ENCODE measurements at regions not wholly inside any gene's neighbourhood (a gene's known extent, or its start where the extent isn't known, plus 50 kb on each side); places are given as distances from the start of the nearest gene placed in this dataset.

GRCh38 chr2:37788602-37789209 lies 117.3 kb upstream of the CDC42EP3 start:
- intact Hi-C loops (cut with DNase I): no loop called here
- DNase-seq (no peak), ATAC-seq (ENCODE audit: low FRiP score) (no peak)
- Histone ChIP-seq H3K9me3 (ENCODE audit: control insufficient read depth, low read length) (peaks cover 4% of the 10 kb centered on the region), H3K4me1 (ENCODE audit: control insufficient read depth in 1 of 2, insufficient read depth in 2 of 2, low read length in 2 of 2) (no peaks in the 10 kb centered on the region), H3K27ac (ENCODE audit: low read depth in 1 of 2, low read length in 2 of 2) (no peak overlapping the region), H3K27me3 (ENCODE audit: control insufficient read depth in 1 of 2, insufficient read depth in 2 of 2, low read length in 1 of 2) (no peaks in the 10 kb centered on the region), H3K36me3 (ENCODE audit: control insufficient read depth in 1 of 2, insufficient read depth in 2 of 2, low read length in 1 of 2) (no peaks in the 10 kb centered on the region), H3K4me3 (ENCODE audit: low read length in 2 of 2) (no peak overlapping the region)

GRCh38 chr2:37790019-37790418 lies 118.6 kb upstream of the CDC42EP3 start:
- Histone ChIP-seq H3K36me3 (ENCODE audit: control insufficient read depth in 1 of 2, insufficient read depth in 2 of 2, low read length in 1 of 2) (no peaks in the 10 kb centered on the region), H3K27ac (ENCODE audit: low read depth in 1 of 2, low read length in 2 of 2) (no peak overlapping the region), H3K4me3 (ENCODE audit: low read length in 2 of 2) (no peak overlapping the region), H3K9me3 (ENCODE audit: control insufficient read depth, low read length) (peaks cover 4% of the 10 kb centered on the region), H3K4me1 (ENCODE audit: control insufficient read depth in 1 of 2, insufficient read depth in 2 of 2, low read length in 2 of 2) (no peaks in the 10 kb centered on the region), H3K27me3 (ENCODE audit: control insufficient read depth in 1 of 2, insufficient read depth in 2 of 2, low read length in 1 of 2) (no peaks in the 10 kb centered on the region)
- DNase-seq: no peak
- intact Hi-C loops (cut with DNase I): loop anchor here in 1 of 2 donors (10.0 kb wide), 1 partner anchor 45 kb away; no protein-coding TSS in a partner anchor
- 83 to 90% methylated on average over 2 of the region's 2 CpGs for WGBS, 2 donors
- ATAC-seq (ENCODE audit: low FRiP score): no peak

- ATAC-seq (ENCODE audit: low FRiP score): no peak
- H3K27me3 ChIP-seq (ENCODE audit: control insufficient read depth in 1 of 2, insufficient read depth in 2 of 2, low read length in 1 of 2): no peaks in the 10 kb centered on the region
- intact Hi-C loops (cut with DNase I): loop anchor here in 1 of 2 donors (10.0 kb wide), 1 partner anchor 46 kb away; no protein-coding TSS in a partner anchor
- H3K9me3 ChIP-seq (ENCODE audit: control insufficient read depth, low read length): peaks cover 4% of the 10 kb centered on the region
- no peak overlapping the region for H3K27ac ChIP-seq (ENCODE audit: low read depth in 1 of 2, low read length in 2 of 2)
- WGBS, 2 donors: 77 to 96% methylated on average over 3 of the region's 3 CpGs
- H3K4me3 ChIP-seq (ENCODE audit: low read length in 2 of 2): no peak overlapping the region
- no peak for DNase-seq
- H3K4me1 ChIP-seq (ENCODE audit: control insufficient read depth in 1 of 2, insufficient read depth in 2 of 2, low read length in 2 of 2): peaks cover 0 to 4% of the 10 kb centered on the region in 2 donors
- no peaks in the 10 kb centered on the region for H3K36me3 ChIP-seq (ENCODE audit: control insufficient read depth in 1 of 2, insufficient read depth in 2 of 2, low read length in 1 of 2)
These were observed 119.0 kb upstream of the CDC42EP3 start for GRCh38 chr2:37790462-37790861.

- no peak for DNase-seq
- H3K27me3 ChIP-seq (ENCODE audit: control insufficient read depth in 1 of 2, insufficient read depth in 2 of 2, low read length in 1 of 2): no peaks in the 10 kb centered on the region
- H3K27ac ChIP-seq (ENCODE audit: low read depth in 1 of 2, low read length in 2 of 2): no peak overlapping the region
- 85% methylated on average over 1 of the region's 1 CpG for WGBS, 2 donors
- no peaks in the 10 kb centered on the region for H3K36me3 ChIP-seq (ENCODE audit: control insufficient read depth in 1 of 2, insufficient read depth in 2 of 2, low read length in 1 of 2)
- peaks cover 2% of the 10 kb centered on the region for H3K9me3 ChIP-seq (ENCODE audit: control insufficient read depth, low read length)
- H3K4me3 ChIP-seq (ENCODE audit: low read length in 2 of 2): no peak overlapping the region
- peaks cover 4 to 5% of the 10 kb centered on the region in 2 donors for H3K4me1 ChIP-seq (ENCODE audit: control insufficient read depth in 1 of 2, insufficient read depth in 2 of 2, low read length in 2 of 2)
- ATAC-seq (ENCODE audit: low FRiP score): no peak
- intact Hi-C loops (cut with DNase I): loop anchor here in 1 of 2 donors (10.0 kb wide), 1 partner anchor 48 kb away; no protein-coding TSS in a partner anchor
These were observed 120.9 kb upstream of the CDC42EP3 start for GRCh38 chr2:37792366-37792765.

- Histone ChIP-seq H3K27ac (ENCODE audit: low read depth in 1 of 2, low read length in 2 of 2) (no peak overlapping the region), H3K36me3 (ENCODE audit: control insufficient read depth in 1 of 2, insufficient read depth in 2 of 2, low read length in 1 of 2) (no peaks in the 10 kb centered on the region), H3K9me3 (ENCODE audit: control insufficient read depth, low read length) (peaks cover 2% of the 10 kb centered on the region), H3K27me3 (ENCODE audit: control insufficient read depth in 1 of 2, insufficient read depth in 2 of 2, low read length in 1 of 2) (no peaks in the 10 kb centered on the region), H3K4me1 (ENCODE audit: control insufficient read depth in 1 of 2, insufficient read depth in 2 of 2, low read length in 2 of 2) (peaks cover 4 to 5% of the 10 kb centered on the region in 2 donors), H3K4me3 (ENCODE audit: low read length in 2 of 2) (no peak overlapping the region)
- WGBS, 2 donors: 90 to 96% methylated on average over 1 of the region's 1 CpG
- DNase-seq (no peak), ATAC-seq (ENCODE audit: low FRiP score) (no peak)
- intact Hi-C loops (cut with DNase I): loop anchor here in 1 of 2 donors (10.0 kb wide), 1 partner anchor 48 kb away; no protein-coding TSS in a partner anchor
These were observed 121.6 kb upstream of the CDC42EP3 start for GRCh38 chr2:37793004-37793403.

GRCh38 chr2:37794717-37795116 lies 123.3 kb upstream of the CDC42EP3 start:
- H3K4me1 ChIP-seq (ENCODE audit: control insufficient read depth in 1 of 2, insufficient read depth in 2 of 2, low read length in 2 of 2): peaks cover 5 to 11% of the 10 kb centered on the region in 2 donors
- H3K9me3 ChIP-seq (ENCODE audit: control insufficient read depth, low read length): no peaks in the 10 kb centered on the region
- intact Hi-C loops (cut with DNase I): loop anchor here in 1 of 2 donors (10.0 kb wide), 1 partner anchor 50 kb away; no protein-coding TSS in a partner anchor
- no peaks in the 10 kb centered on the region for H3K36me3 ChIP-seq (ENCODE audit: control insufficient read depth in 1 of 2, insufficient read depth in 2 of 2, low read length in 1 of 2)
- H3K27me3 ChIP-seq (ENCODE audit: control insufficient read depth in 1 of 2, insufficient read depth in 2 of 2, low read length in 1 of 2): no peaks in the 10 kb centered on the region
- H3K27ac ChIP-seq (ENCODE audit: low read depth in 1 of 2, low read length in 2 of 2): peak overlapping the region in 1 of 2 donors; percentile 22
- DNase-seq: no peak
- peak; percentile 47 for ATAC-seq (ENCODE audit: low FRiP score)
- no peak overlapping the region for H3K4me3 ChIP-seq (ENCODE audit: low read length in 2 of 2)

GRCh38 chr2:37795456-37795855 lies 124.0 kb upstream of the CDC42EP3 start:
- DNase-seq (no peak), ATAC-seq (ENCODE audit: low FRiP score) (no peak)
- Histone ChIP-seq H3K27me3 (ENCODE audit: control insufficient read depth in 1 of 2, insufficient read depth in 2 of 2, low read length in 1 of 2) (no peaks in the 10 kb centered on the region), H3K36me3 (ENCODE audit: control insufficient read depth in 1 of 2, insufficient read depth in 2 of 2, low read length in 1 of 2) (no peaks in the 10 kb centered on the region), H3K27ac (ENCODE audit: low read depth in 1 of 2, low read length in 2 of 2) (no peak overlapping the region), H3K9me3 (ENCODE audit: control insufficient read depth, low read length) (no peaks in the 10 kb centered on the region), H3K4me3 (ENCODE audit: low read length in 2 of 2) (no peak overlapping the region), H3K4me1 (ENCODE audit: control insufficient read depth in 1 of 2, insufficient read depth in 2 of 2, low read length in 2 of 2) (peaks cover 5 to 11% of the 10 kb centered on the region in 2 donors)
- WGBS, 2 donors: 97 to 100% methylated on average over 1 of the region's 1 CpG
- intact Hi-C loops (cut with DNase I): loop anchor here in 1 of 2 donors (10.0 kb wide), 1 partner anchor 51 kb away; no protein-coding TSS in a partner anchor

GRCh38 chr2:37795938-37796337 lies 124.5 kb upstream of the CDC42EP3 start:
- Histone ChIP-seq H3K4me1 (ENCODE audit: control insufficient read depth in 1 of 2, insufficient read depth in 2 of 2, low read length in 2 of 2) (peaks cover 5 to 11% of the 10 kb centered on the region in 2 donors), H3K9me3 (ENCODE audit: control insufficient read depth, low read length) (no peaks in the 10 kb centered on the region), H3K4me3 (ENCODE audit: low read length in 2 of 2) (no peak overlapping the region), H3K27me3 (ENCODE audit: control insufficient read depth in 1 of 2, insufficient read depth in 2 of 2, low read length in 1 of 2) (no peaks in the 10 kb centered on the region), H3K36me3 (ENCODE audit: control insufficient read depth in 1 of 2, insufficient read depth in 2 of 2, low read length in 1 of 2) (no peaks in the 10 kb centered on the region), H3K27ac (ENCODE audit: low read depth in 1 of 2, low read length in 2 of 2) (no peak overlapping the region)
- DNase-seq (no peak), ATAC-seq (ENCODE audit: low FRiP score) (no peak)
- intact Hi-C loops (cut with DNase I): loop anchor here in 1 of 2 donors (10.0 kb wide), 1 partner anchor 51 kb away; no protein-coding TSS in a partner anchor
- 23 to 28% methylated on average over 2 of the region's 2 CpGs for WGBS, 2 donors

- Histone ChIP-seq H3K9me3 (ENCODE audit: control insufficient read depth, low read length) (no peaks in the 10 kb centered on the region), H3K4me1 (ENCODE audit: control insufficient read depth in 1 of 2, insufficient read depth in 2 of 2, low read length in 2 of 2) (peaks cover 5 to 11% of the 10 kb centered on the region in 2 donors), H3K27me3 (ENCODE audit: control insufficient read depth in 1 of 2, insufficient read depth in 2 of 2, low read length in 1 of 2) (no peaks in the 10 kb centered on the region), H3K4me3 (ENCODE audit: low read length in 2 of 2) (no peak overlapping the region), H3K36me3 (ENCODE audit: control insufficient read depth in 1 of 2, insufficient read depth in 2 of 2, low read length in 1 of 2) (no peaks in the 10 kb centered on the region), H3K27ac (ENCODE audit: low read depth in 1 of 2, low read length in 2 of 2) (no peak overlapping the region)
- 93 to 95% methylated on average over 4 of the region's 4 CpGs for WGBS, 2 donors
- intact Hi-C loops (cut with DNase I): loop anchor here in 1 of 2 donors (10.0 kb wide), 1 partner anchor 52 kb away; no protein-coding TSS in a partner anchor
- ATAC-seq (ENCODE audit: low FRiP score) (no peak), DNase-seq (no peak)
These were observed 125.0 kb upstream of the CDC42EP3 start for GRCh38 chr2:37796481-37796880.

Measured in aorta (tissue), 5 donors.